A549 (cell line): ENCODE measurements at regions not wholly inside any gene's neighbourhood (a gene's known extent, or its start where the extent isn't known, plus 50 kb on each side); places are given as distances from the start of the nearest gene placed in this dataset.

ENCODE experiments used
- ATAC-seq, 2 experiments: fragments of 200-7000 bp in 1 of 2; fragments of >200 bp in 1 of 2; cut with Nextera tagmentation in 1 of 2; cut with Tn5 transposase in 1 of 2; 3 replicates each; pipeline versions ENCODE4 v1.8.0 to v1.9.1; 2018 to 2020; ENCODE audit warnings: mild to moderate bottlenecking in 1 of 2, moderate library complexity in 1 of 2
- CTCF ChIA-PET: fragments of 300-600 bp; sonication (Branson Sonifier 250); formaldehyde crosslinking; extraction: SDS; loops from one replicate; lab custom pipeline; 2021; ENCODE audit warnings: antibody characterized with exemption, inconsistent platforms; lab: Yijun Ruan, JAX
- POLR2A ChIA-PET: fragments of 350-600 bp; formaldehyde crosslinking; extraction: SDS; loops from one replicate; lab custom pipeline; 2021; ENCODE audit warnings: antibody characterized with exemption, inconsistent platforms; lab: Yijun Ruan, JAX
- DNase-seq, 2 experiments: peaks; one replicate each; pipeline versions ENCODE4 v3.0.0 to v3.0.0-alpha.2; 2011 to 2016; ENCODE audit warnings: low read depth in 1 of 2, low spot score in 1 of 2
- FAIRE-seq: peaks from 2 replicates; lab custom pipeline; 2011; peaks lifted over from hg19 to GRCh38; lab: Jason Lieb, UNC
- H3K27ac ChIP-seq, 2 experiments: fragments of >200 bp; sonication (Bioruptor Twin); formaldehyde crosslinking; 3 replicates each; pipeline ENCODE4 v1.5.1; 2016 to 2017
- H3K4me1 ChIP-seq: fragments of >200 bp; sonication (Bioruptor Twin); formaldehyde crosslinking; 3 replicates; pipeline ENCODE4 v1.6.1; 2016
- H3K4me2 ChIP-seq: fragments of >200 bp; sonication (Bioruptor Twin); formaldehyde crosslinking; 3 replicates; pipeline ENCODE4 v1.6.1; 2016
- H3K4me3 ChIP-seq: fragments of >200 bp; sonication (Bioruptor Twin); formaldehyde crosslinking; 3 replicates; pipeline ENCODE4 v1.5.1; 2016
- H3K9me3 ChIP-seq: fragments of >200 bp; sonication (Bioruptor Twin); formaldehyde crosslinking; 3 replicates; pipeline ENCODE4 v1.6.1; 2016
- BCL3 ChIP-seq: fragments of >200 bp; sonication (Bioruptor Twin); formaldehyde crosslinking; IDR thresholded peaks from 3 replicates; pipeline ENCODE4 v1.6.1; 2016
- CEBPB ChIP-seq, 2 experiments: fragments of >200 bp in 1 of 2; sonication (Bioruptor Twin) in 1 of 2; formaldehyde crosslinking in 1 of 2; IDR thresholded peaks; 2 replicates each; pipeline ENCODE4 v1.6.1; 2012 to 2016
- CHD2 ChIP-seq: fragments of 150-350 bp; IDR thresholded peaks from 2 replicates; pipeline ENCODE4 v1.6.1; 2014; ENCODE audit warnings: low read length; ENCODE audit not compliant: partially characterized antibody
- CHD4 ChIP-seq: fragments of 200-600 bp; sonication (generic); IDR thresholded peaks from 2 replicates; pipeline ENCODE4 v1.6.1; 2016; ENCODE audit warnings: antibody characterized with exemption, mild to moderate bottlenecking, borderline replicate concordance
- E2F6 ChIP-seq: IDR thresholded peaks from 2 replicates; pipeline ENCODE4 v1.6.1; 2012; ENCODE audit warnings: low read depth, borderline replicate concordance
- EHF ChIP-seq: fragments of 250-450 bp; sonication (Bioruptor Pico); IDR thresholded peaks from 2 replicates; pipeline ENCODE4 v1.5.0; 2020; ENCODE audit warnings: mild to moderate bottlenecking
- EP300 ChIP-seq, 2 experiments: fragments of >200 bp; sonication (Bioruptor Twin); formaldehyde crosslinking; IDR thresholded peaks; 2 replicates in 1 of 2; 3 replicates in 1 of 2; pipeline ENCODE4 v1.6.1; 2016 to 2017
- FOSB ChIP-seq: fragments of 250-450 bp; sonication (Bioruptor Pico); IDR thresholded peaks from 2 replicates; pipeline ENCODE4 v1.5.0; 2020; ENCODE audit warnings: mild to moderate bottlenecking, moderate library complexity
- FOSL2 ChIP-seq, 2 experiments: fragments of 450-650 bp in 1 of 2; fragments of >200 bp in 1 of 2; sonication (Bioruptor Twin) in 1 of 2; formaldehyde crosslinking; IDR thresholded peaks; 2 replicates each; pipeline versions ENCODE4 v1.5.0 to v1.6.1; 2016 to 2020; ENCODE audit warnings: mild to moderate bottlenecking in 1 of 2, moderate library complexity in 1 of 2
- FOXS1 ChIP-seq: fragments of 250-450 bp; sonication (Bioruptor Pico); IDR thresholded peaks from 2 replicates; pipeline ENCODE4 v1.5.0; 2020; ENCODE audit warnings: mild to moderate bottlenecking, moderate library complexity
- GATA3 ChIP-seq: IDR thresholded peaks from 2 replicates; pipeline ENCODE4 v1.6.1; 2012; ENCODE audit warnings: borderline replicate concordance
- HEYL ChIP-seq: fragments of 250-450 bp; sonication (Bioruptor Pico); IDR thresholded peaks from 2 replicates; pipeline ENCODE4 v1.8.0; 2021; ENCODE audit warnings: mild to moderate bottlenecking, moderate library complexity
- HOXA7 ChIP-seq: fragments of 250-450 bp; sonication (Bioruptor Pico); IDR thresholded peaks from 2 replicates; pipeline ENCODE4 v1.5.0; 2020; ENCODE audit warnings: mild to moderate bottlenecking, moderate library complexity
- HOXB13 ChIP-seq: fragments of 250-450 bp; sonication (Bioruptor Pico); IDR thresholded peaks from 2 replicates; pipeline ENCODE4 v1.5.0; 2020; ENCODE audit warnings: low read depth, mild to moderate bottlenecking, moderate library complexity
- JUN ChIP-seq, 2 experiments: fragments of >200 bp; sonication (Bioruptor Twin); formaldehyde crosslinking; IDR thresholded peaks; 2 replicates in 1 of 2; 3 replicates in 1 of 2; pipeline ENCODE4 v1.6.1; 2016 to 2017
- JUNB ChIP-seq: fragments of >200 bp; sonication (Bioruptor Twin); formaldehyde crosslinking; IDR thresholded peaks from 2 replicates; pipeline ENCODE4 v1.6.1; 2016
- KDM1A ChIP-seq: fragments of 200-600 bp; sonication (generic); IDR thresholded peaks from 2 replicates; pipeline ENCODE4 v1.6.1; 2016; ENCODE audit warnings: low read depth, mild to moderate bottlenecking
- MAX ChIP-seq: IDR thresholded peaks from 2 replicates; pipeline ENCODE4 v1.6.1; 2012
- MYC ChIP-seq: IDR thresholded peaks from 2 replicates; pipeline ENCODE4 v1.6.1; 2012; ENCODE audit warnings: mild to moderate bottlenecking, inconsistent platforms, low read length, improper control_type of control experiment, borderline replicate concordance
- NFE2L2 ChIP-seq: fragments of 150-350 bp; conservative IDR thresholded peaks from 2 replicates; pipeline ENCODE4 v1.6.1; 2014; ENCODE audit warnings: low read length
- PBX3 ChIP-seq: IDR thresholded peaks from 2 replicates; pipeline ENCODE4 v1.6.1; 2012
- RAD21 ChIP-seq, 2 experiments: fragments of >200 bp in 1 of 2; sonication (Bioruptor Twin) in 1 of 2; formaldehyde crosslinking in 1 of 2; IDR thresholded peaks in 1 of 2; conservative IDR thresholded peaks in 1 of 2; 2 replicates in 1 of 2; 3 replicates in 1 of 2; pipeline ENCODE4 v1.6.1; 2012 to 2018; ENCODE audit warnings: inconsistent platforms in 1 of 2
- REST ChIP-seq: fragments of 200-600 bp; sonication (generic); IDR thresholded peaks from 2 replicates; pipeline ENCODE4 v1.6.1; 2016; ENCODE audit warnings: antibody characterized with exemption, mild to moderate bottlenecking, moderate library complexity
- RNF2 ChIP-seq: fragments of 200-600 bp; sonication (generic); IDR thresholded peaks from 2 replicates; pipeline ENCODE4 v1.6.1; 2016; ENCODE audit warnings: low read depth, mild to moderate bottlenecking, antibody characterized with exemption, moderate library complexity, borderline replicate concordance
- SREBF2 ChIP-seq: fragments of 450-650 bp; IDR thresholded peaks from 2 replicates; pipeline ENCODE4 v1.6.1; 2014; ENCODE audit warnings: mild to moderate bottlenecking, moderate library complexity
- TFCP2L1 ChIP-seq: fragments of 250-450 bp; sonication (Bioruptor Pico); IDR thresholded peaks from 2 replicates; pipeline ENCODE4 v1.5.0; 2021; ENCODE audit warnings: mild to moderate bottlenecking
- ZC3H11A ChIP-seq: fragments of 450-650 bp; IDR thresholded peaks from 2 replicates; pipeline ENCODE4 v1.6.1; 2014; ENCODE audit warnings: antibody characterized with exemption, mild to moderate bottlenecking
- ZSCAN20 ChIP-seq: fragments of 250-450 bp; sonication (Bioruptor Pico); IDR thresholded peaks from 2 replicates; pipeline ENCODE4 v1.8.0; 2022; ENCODE audit warnings: mild to moderate bottlenecking, moderate library complexity
- WGBS: methylation state at CpG from one replicate; pipeline ENCODE4 v1.1.6; 2017; ENCODE audit errors: missing lambda C conversion rate; 5-methylcytosine and 5-hydroxymethylcytosine counted together

- DNase-seq: no peak
- 26% methylated on average over 1 of the region's 1 CpG for WGBS
- Histone ChIP-seq H3K4me1 (no peaks in the 10 kb centered on the region; the same call in 2 of the 3 replicates), H3K4me3 (no peak overlapping the region), H3K4me2 (no peak overlapping the region), H3K27ac (no peak overlapping the region), H3K9me3 (no peaks in the 10 kb centered on the region)
- peak; percentile 59 for FAIRE-seq
- POLR2A ChIA-PET: no interaction called here
- TF ChIP-seq CHD4 (no peak), E2F6 (no peak), PBX3 (no peak), HOXA7 (CRISPR knock-in tag) (no peak), HOXB13 (CRISPR knock-in tag) (no peak), RAD21 (conservative IDR thresholded peaks at IDR 0.05 in 1 of 2, IDR thresholded peaks at IDR 0.05 in 1 of 2) (no peak), BCL3 (no peak), RNF2 (no peak), EP300 (IDR thresholded peaks at IDR 0.05) (no peak), JUN (IDR thresholded peaks at IDR 0.05) (no peak)
- ATAC-seq: no peak
- CTCF ChIA-PET: no interaction called here
Measured at GRCh38 chr3:117528688-117529087, 819.1 kb downstream of the TUSC7 start.

- H3K4me2 ChIP-seq: no peak overlapping the region
- no peak for DNase-seq
- H3K4me1 ChIP-seq: no peaks in the 10 kb centered on the region
- ChIA-PET CTCF (interaction anchor here (1.2 to 1.3 kb wide), 2 partner anchors 466 to 473 kb away, joined by 3 read pairs; no protein-coding TSS in a partner anchor), POLR2A (no interaction called here)
- H3K4me3 ChIP-seq: no peak overlapping the region
- 71% methylated on average over 8 of the region's 8 CpGs for WGBS
- no peak for TF ChIP-seq FOXS1 (CRISPR knock-in tag)
- no peak for TF ChIP-seq FOSL2 (IDR thresholded peaks at IDR 0.05)
- no peak for TF ChIP-seq FOSL2 (CRISPR knock-in tag; IDR thresholded peaks at IDR 0.05)
- no peak for TF ChIP-seq CEBPB (IDR thresholded peaks at IDR 0.05)
- TF ChIP-seq NFE2L2: no peak
- TF ChIP-seq MYC: no peak
- TF ChIP-seq MAX: no peak
- no peak for TF ChIP-seq GATA3
- TF ChIP-seq HEYL (CRISPR knock-in tag): no peak
- no peak for TF ChIP-seq ZC3H11A
- no peak for TF ChIP-seq TFCP2L1
- TF ChIP-seq KDM1A: no peak
- TF ChIP-seq CHD2: no peak
- TF ChIP-seq HOXB13 (CRISPR knock-in tag): no peak
- TF ChIP-seq JUNB: no peak
- TF ChIP-seq ZSCAN20: no peak
- no peak for TF ChIP-seq REST
- no peak for TF ChIP-seq FOSB (CRISPR knock-in tag)
- TF ChIP-seq EHF (CRISPR knock-in tag): no peak
- TF ChIP-seq SREBF2: no peak
- TF ChIP-seq E2F6: no peak
- no peak overlapping the region for H3K27ac ChIP-seq
- ATAC-seq: no peak
- no peaks in the 10 kb centered on the region for H3K9me3 ChIP-seq
- FAIRE-seq: no peak
Measured at GRCh38 chr3:117531078-117531767, 821.6 kb downstream of the TUSC7 start.
